ENCODE measurements at regions not wholly inside any gene's neighbourhood (a gene's known extent, or its start where the extent isn't known, plus 50 kb on each side); places are given as distances from the start of the nearest gene placed in this dataset.

DNA sequence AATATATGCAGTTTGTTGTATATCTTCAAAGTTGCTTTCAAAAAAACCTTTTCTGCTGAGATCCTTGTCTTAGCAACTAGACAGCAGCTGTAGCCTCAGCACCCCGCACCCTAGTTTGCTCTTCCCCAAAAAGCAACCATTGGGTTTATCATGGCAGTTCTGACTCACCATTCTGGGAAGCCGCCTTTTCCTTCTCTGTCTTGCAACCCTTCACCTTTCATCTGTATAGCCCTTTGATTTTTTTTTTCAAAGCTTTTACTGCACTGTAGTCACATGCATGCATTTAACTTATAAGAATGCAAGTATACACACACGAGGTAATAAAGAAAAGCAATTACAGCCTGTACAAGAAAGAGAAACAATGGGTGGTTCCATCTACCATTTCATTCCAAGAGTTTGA, 65.1 kb upstream of the THBS1 start:
- TF ChIP-seq, protein P1, sequence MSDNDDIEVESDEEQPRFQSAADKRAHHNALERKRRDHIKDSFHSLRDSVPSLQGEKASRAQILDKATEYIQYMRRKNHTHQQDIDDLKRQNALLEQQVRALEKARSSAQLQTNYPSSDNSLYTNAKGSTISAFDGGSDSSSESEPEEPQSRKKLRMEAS (CRISPR knock-in tag; IDR thresholded peaks at IDR 0.05): no peak
- TF ChIP-seq ETV6 (CRISPR knock-in tag; IDR thresholded peaks at IDR 0.05): no peak
- TF ChIP-seq, protein P2, sequence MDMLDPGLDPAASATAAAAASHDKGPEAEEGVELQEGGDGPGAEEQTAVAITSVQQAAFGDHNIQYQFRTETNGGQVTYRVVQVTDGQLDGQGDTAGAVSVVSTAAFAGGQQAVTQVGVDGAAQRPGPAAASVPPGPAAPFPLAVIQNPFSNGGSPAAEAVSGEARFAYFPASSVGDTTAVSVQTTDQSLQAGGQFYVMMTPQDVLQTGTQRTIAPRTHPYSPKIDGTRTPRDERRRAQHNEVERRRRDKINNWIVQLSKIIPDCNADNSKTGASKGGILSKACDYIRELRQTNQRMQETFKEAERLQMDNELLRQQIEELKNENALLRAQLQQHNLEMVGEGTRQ (CRISPR knock-in tag; IDR thresholded peaks at IDR 0.05): no peak
- no peak for TF ChIP-seq ATF1 (CRISPR knock-in tag; IDR thresholded peaks at IDR 0.05)
- no peak for TF ChIP-seq SP1 (CRISPR knock-in tag; conservative IDR thresholded peaks at IDR 0.05)
